Esophagus muscularis mucosa (tissue), 4 donors: ENCODE measurements at regions not wholly inside any gene's neighbourhood (a gene's known extent, or its start where the extent isn't known, plus 50 kb on each side); places are given as distances from the start of the nearest gene placed in this dataset.

Experiments used
- CTCF ChIP-seq, 3 experiments: fragments of 200-600 bp in 2 of 3; fragments of 450-650 bp in 1 of 3; sonication (generic) in 2 of 3; IDR thresholded peaks; one replicate each; pipeline ENCODE4 v1.5.1; 2017 to 2019; ENCODE audit warnings: antibody characterized with exemption in 3 of 3, mild to moderate bottlenecking in 2 of 3, moderate library complexity in 1 of 3
- EP300 ChIP-seq: sonication (generic); formaldehyde crosslinking; IDR thresholded peaks from one replicate; pipeline ENCODE4 v1.6.1; 2017; ENCODE audit warnings: antibody characterized with exemption
- POLR2A ChIP-seq: fragments of 450-650 bp; IDR thresholded peaks from one replicate; pipeline ENCODE4 v1.6.1; 2017; ENCODE audit warnings: antibody characterized with exemption, moderate library complexity, mild to moderate bottlenecking, low read depth
- POLR2AphosphoS5 ChIP-seq, 2 donors: sonication (generic); formaldehyde crosslinking; IDR thresholded peaks; one replicate each; pipeline ENCODE4 v1.6.1; 2017; ENCODE audit warnings: antibody characterized with exemption in 2 of 2

- TF ChIP-seq CTCF (IDR thresholded peaks at IDR 0.05) (no peak), POLR2AphosphoS5 (IDR thresholded peaks at IDR 0.05) (no peak), EP300 (no peak), POLR2A (no peak)
Measured at GRCh38 chr2:149666809-149667320, 79.3 kb upstream of the MMADHC start.
